H1 (cell line): ENCODE measurements at regions not wholly inside any gene's neighbourhood (a gene's known extent, or its start where the extent isn't known, plus 50 kb on each side); places are given as distances from the start of the nearest gene placed in this dataset.

ENCODE experiments used
- ASH2L ChIP-seq: fragments of 200-600, 300-600 bp; sonication (generic); IDR thresholded peaks from one replicate; pipeline ENCODE4 v1.7.1; 2017; ENCODE audit warnings: low read length
- ATF2 ChIP-seq: IDR thresholded peaks from 2 replicates; pipeline ENCODE4 v1.6.1; 2012; ENCODE audit warnings: low read length, inconsistent platforms
- BCL11A ChIP-seq, 2 experiments: IDR thresholded peaks; one replicate each; pipeline ENCODE4 v1.6.1; 2011; ENCODE audit warnings: low read depth in 2 of 2, low read length in 2 of 2, mild to moderate bottlenecking in 2 of 2
- CBX8 ChIP-seq: fragments of 300-800, 300-1000 bp; sonication (generic); IDR thresholded peaks from 2 replicates; pipeline ENCODE4 v1.7.1; 2016; ENCODE audit warnings: low read depth, low read length, borderline replicate concordance
- CHD7 ChIP-seq: fragments of 300-600 bp; sonication (generic); IDR thresholded peaks from 2 replicates; pipeline ENCODE4 v1.7.1; 2012; ENCODE audit warnings: low read length, moderate library complexity, mild to moderate bottlenecking, inconsistent platforms; ENCODE audit not compliant: insufficient replicate concordance
- HDAC6 ChIP-seq: IDR thresholded peaks from one replicate; pipeline ENCODE4 v1.7.1; 2012; ENCODE audit warnings: low read depth, mild to moderate bottlenecking, inconsistent platforms, low read length, moderate library complexity
- RBBP5 ChIP-seq: IDR thresholded peaks from 2 replicates; pipeline ENCODE4 v1.7.1; 2012; ENCODE audit warnings: low read depth, mild to moderate bottlenecking, inconsistent platforms, low read length, moderate library complexity, borderline replicate concordance
- SIRT6 ChIP-seq: IDR thresholded peaks from one replicate; pipeline ENCODE4 v1.7.1; 2012; ENCODE audit warnings: low read length, inconsistent platforms
- TCF12 ChIP-seq: IDR thresholded peaks from 2 replicates; pipeline ENCODE4 v1.6.1; 2011; ENCODE audit warnings: low read depth, mild to moderate bottlenecking, low read length

- TF ChIP-seq CHD7, result no peak
- no peak for TF ChIP-seq ASH2L
- TF ChIP-seq ATF2, result no peak
- TF ChIP-seq HDAC6, result no peak
- no peak for TF ChIP-seq BCL11A (IDR thresholded peaks at IDR 0.05; ENCODE audit: low read depth in 2 of 2, low read length in 2 of 2)
- TF ChIP-seq TCF12, result no peak
- no peak for TF ChIP-seq SIRT6
- TF ChIP-seq CBX8, result no peak
- TF ChIP-seq RBBP5, result no peak
Measured at GRCh38 chr10:4599471-4599870, 226.5 kb upstream of the AKR1E2 start (continued).
